Neural progenitor cell (in vitro differentiated cells): ENCODE measurements at regions not wholly inside any gene's neighbourhood (a gene's known extent, or its start where the extent isn't known, plus 50 kb on each side); places are given as distances from the start of the nearest gene placed in this dataset.
A peak's percentile ranks its signal among the peaks of the same experiment; 100 is the strongest.

Experiments
- DNase-seq: peaks from one replicate; pipeline ENCODE4 v3.0.0-alpha.2; 2016; ENCODE audit warnings: low spot score
- H2AFZ ChIP-seq: fragments of 200-600 bp; sonication (generic); replicated peaks from 2 replicates; pipeline ENCODE4 v1.6.1; 2016; ENCODE audit warnings: antibody characterized with exemption
- H3F3A ChIP-seq: fragments of 200-600 bp; sonication (generic); 2 replicates; pipeline ENCODE4 v1.6.1; 2016; ENCODE audit warnings: antibody characterized with exemption, low read depth
- H3K27ac ChIP-seq: fragments of 200-600 bp; sonication (generic); 2 replicates; pipeline ENCODE4 v1.5.1; 2016; ENCODE audit warnings: mild to moderate bottlenecking
- H3K27me3 ChIP-seq: fragments of 200-600 bp; sonication (generic); 2 replicates; pipeline ENCODE4 v1.6.1; 2016; ENCODE audit warnings: mild to moderate bottlenecking, moderate library complexity
- H3K36me3 ChIP-seq: fragments of 200-600 bp; sonication (generic); 2 replicates; pipeline ENCODE4 v1.5.1; 2016
- H3K4me1 ChIP-seq: fragments of 200-600 bp; sonication (generic); 2 replicates; pipeline ENCODE4 v1.6.1; 2016; ENCODE audit warnings: mixed run types
- H3K4me2 ChIP-seq: fragments of 200-600 bp; sonication (generic); 2 replicates; pipeline ENCODE4 v1.6.1; 2016
- H3K4me3 ChIP-seq: fragments of 200-600 bp; sonication (generic); 2 replicates; pipeline ENCODE4 v1.5.1; 2016
- H3K79me2 ChIP-seq: fragments of 200-600 bp; sonication (generic); 2 replicates; pipeline ENCODE4 v1.6.1; 2016; ENCODE audit warnings: low read depth
- H3K9ac ChIP-seq: fragments of 200-600 bp; sonication (generic); 2 replicates; pipeline ENCODE4 v1.6.1; 2016
- H3K9me3 ChIP-seq: fragments of 200-600 bp; sonication (generic); 2 replicates; pipeline ENCODE4 v1.5.1; 2016; ENCODE audit warnings: low read depth
- H4K20me1 ChIP-seq: fragments of 200-600 bp; sonication (generic); 2 replicates; pipeline ENCODE4 v1.6.1; 2016; ENCODE audit warnings: low read depth
- H3K27ac Mint-ChIP-seq: 3 replicates; pipeline ENCODE4 v1.8.0; 2021; ENCODE audit warnings: mixed read lengths
- H3K27me3 Mint-ChIP-seq: 2 replicates; pipeline ENCODE4 v1.8.0; 2022; ENCODE audit warnings: low read depth, mild to moderate bottlenecking, inconsistent platforms, moderate library complexity, mixed read lengths; ENCODE audit not compliant: insufficient read depth
- H3K36me3 Mint-ChIP-seq: 3 replicates; pipeline ENCODE4 v1.8.0; 2021; ENCODE audit warnings: mixed read lengths
- H3K4me1 Mint-ChIP-seq: 3 replicates; pipeline ENCODE4 v1.8.0; 2021; ENCODE audit warnings: mixed read lengths
- H3K4me3 Mint-ChIP-seq: 3 replicates; pipeline ENCODE4 v1.8.0; 2021; ENCODE audit warnings: mild to moderate bottlenecking, moderate library complexity, mixed read lengths
- H3K9me3 Mint-ChIP-seq: 3 replicates; pipeline ENCODE4 v1.8.0; 2020; ENCODE audit warnings: mixed read lengths
- CTCF ChIP-seq: fragments of 200-600 bp; sonication (generic); IDR thresholded peaks from 2 replicates; pipeline ENCODE4 v1.5.1; 2017; ENCODE audit warnings: antibody characterized with exemption, mild to moderate bottlenecking
- EZH2 ChIP-seq: fragments of 200-600 bp; sonication (generic); IDR thresholded peaks from 2 replicates; pipeline ENCODE4 v1.6.1; 2017; ENCODE audit warnings: antibody characterized with exemption, mild to moderate bottlenecking, moderate library complexity
- EZH2phosphoT487 ChIP-seq: fragments of 200-600 bp; sonication (generic); IDR thresholded peaks from 2 replicates; pipeline ENCODE4 v1.6.1; 2017; ENCODE audit warnings: antibody characterized with exemption

DNA sequence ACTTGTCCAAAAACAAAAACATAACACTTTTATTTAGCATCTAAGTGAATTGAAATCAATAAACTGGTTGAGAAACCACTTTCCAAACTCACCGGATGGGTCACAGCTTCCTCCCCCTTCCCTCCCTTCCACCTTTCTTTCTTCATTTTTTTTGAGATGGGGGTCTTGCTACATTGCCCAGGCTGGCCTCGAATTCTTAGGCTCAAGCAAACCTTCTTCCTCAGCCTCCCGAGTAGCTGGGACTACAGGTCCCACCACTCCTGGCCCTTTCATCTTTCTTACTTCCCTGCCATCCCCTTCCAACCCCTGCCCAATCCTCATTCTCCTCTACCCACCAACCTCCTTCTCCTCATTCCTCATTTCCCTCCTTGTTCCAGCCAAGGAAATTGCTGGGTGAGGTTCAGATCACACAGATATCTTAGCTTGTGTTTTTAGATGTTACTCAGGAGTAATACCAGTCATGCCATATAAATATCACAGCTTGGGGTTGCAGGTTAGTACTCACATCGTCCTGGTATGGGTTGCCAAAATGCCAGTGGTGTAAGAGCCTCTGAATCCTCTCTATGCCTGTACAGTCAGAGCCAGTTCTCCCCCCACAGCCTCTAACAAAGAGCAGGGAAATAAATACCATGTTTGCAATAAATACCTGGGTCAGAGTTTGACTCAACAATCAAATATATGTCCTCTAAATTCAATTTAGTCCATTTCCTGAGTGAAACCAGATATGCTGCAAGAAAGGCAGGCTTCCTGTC lies 132.7 kb upstream of the NDUFV2 start:
- H3F3A ChIP-seq = no peaks in the 10 kb centered on the region
- H3K4me1 ChIP-seq = peaks cover 4% of the 10 kb centered on the region
- peaks cover 7% of the 10 kb centered on the region for H3K27me3 Mint-ChIP-seq
- H3K4me3 ChIP-seq = no peak overlapping the region
- peaks cover 22% of the 10 kb centered on the region for H3K9me3 Mint-ChIP-seq
- no peak for DNase-seq
- TF ChIP-seq CTCF (no peak), EZH2phosphoT487 (no peak), EZH2 (no peak)
- H3K27ac Mint-ChIP-seq = peak overlapping the region; percentile 23
- H3K4me2 ChIP-seq = no peak overlapping the region
- peaks cover 6% of the 10 kb centered on the region for H3K36me3 Mint-ChIP-seq
- no peaks in the 10 kb centered on the region for H3K36me3 ChIP-seq
- H3K4me3 Mint-ChIP-seq = no peak overlapping the region
- no peak overlapping the region for H3K27ac ChIP-seq
- peak overlapping the region; percentile 81 for H2AFZ ChIP-seq
- H4K20me1 ChIP-seq = no peaks in the 10 kb centered on the region
- no peaks in the 10 kb centered on the region for H3K4me1 Mint-ChIP-seq
- no peaks in the 10 kb centered on the region for H3K9me3 ChIP-seq
- H3K27me3 ChIP-seq = no peaks in the 10 kb centered on the region
- no peaks in the 10 kb centered on the region for H3K79me2 ChIP-seq
- no peak overlapping the region for H3K9ac ChIP-seq

DNA sequence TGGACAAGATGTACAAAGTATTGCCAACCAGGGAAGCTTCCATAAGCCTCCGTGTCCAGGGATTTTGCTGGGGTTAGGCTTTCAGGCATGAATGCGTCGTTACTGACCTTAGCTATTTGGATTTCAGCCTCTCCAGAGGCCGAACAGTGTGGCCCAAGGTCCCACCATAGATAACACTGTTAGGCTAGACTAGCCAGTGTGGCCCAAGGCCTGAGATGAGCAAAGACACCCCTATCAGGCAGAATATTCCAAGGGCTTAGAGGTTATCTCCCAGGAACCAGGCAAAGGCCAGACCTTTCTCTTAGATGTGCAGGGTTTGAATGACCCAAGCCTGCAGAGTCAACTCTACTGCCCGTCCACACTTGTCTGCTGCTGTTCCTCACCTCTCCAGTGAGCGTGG lies 131.7 kb upstream of the NDUFV2 start:
- H3K27me3 Mint-ChIP-seq = peaks cover 9% of the 10 kb centered on the region
- no peak overlapping the region for H3K4me3 Mint-ChIP-seq

DNA sequence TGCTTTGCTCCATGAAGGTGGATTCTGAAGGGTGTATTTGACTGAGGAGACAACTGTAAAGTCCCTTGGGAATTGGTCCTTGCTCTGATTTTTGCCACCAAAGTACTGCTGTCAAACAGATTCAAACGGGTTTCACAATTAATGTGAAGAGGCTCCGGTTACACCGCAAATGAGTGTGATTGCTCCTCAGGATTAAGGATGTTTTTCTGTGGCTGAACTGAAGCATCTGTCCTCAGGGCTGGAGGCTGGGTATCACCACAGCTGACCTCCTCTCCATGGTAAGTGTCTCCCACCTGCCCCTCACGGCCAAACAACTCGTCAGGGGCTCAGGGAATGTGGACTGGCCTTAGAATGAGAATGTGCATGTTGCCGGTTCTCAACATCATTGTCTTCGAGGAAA lies 130.4 kb upstream of the NDUFV2 start:
- peaks cover 25% of the 10 kb centered on the region for H3K9me3 Mint-ChIP-seq
- H3K4me1 ChIP-seq = peaks cover 4% of the 10 kb centered on the region
- no peak overlapping the region for H3K27ac Mint-ChIP-seq
- no peaks in the 10 kb centered on the region for H3K36me3 ChIP-seq
- H3K4me3 ChIP-seq = no peak overlapping the region
- no peaks in the 10 kb centered on the region for H3K27me3 ChIP-seq
- no peaks in the 10 kb centered on the region for H3K79me2 ChIP-seq
- DNase-seq = no peak
- H3K4me1 Mint-ChIP-seq = no peaks in the 10 kb centered on the region
- H3K4me3 Mint-ChIP-seq = no peak overlapping the region
- no peaks in the 10 kb centered on the region for H3F3A ChIP-seq
- no peak overlapping the region for H3K9ac ChIP-seq
- peaks cover 6% of the 10 kb centered on the region for H3K36me3 Mint-ChIP-seq
- no peak overlapping the region for H3K27ac ChIP-seq
- no peak overlapping the region for H2AFZ ChIP-seq
- TF ChIP-seq EZH2phosphoT487 (no peak), EZH2 (no peak), CTCF (no peak)
- peaks cover 5% of the 10 kb centered on the region for H3K27me3 Mint-ChIP-seq
- H3K4me2 ChIP-seq = no peak overlapping the region
- no peaks in the 10 kb centered on the region for H4K20me1 ChIP-seq
- no peaks in the 10 kb centered on the region for H3K9me3 ChIP-seq

More for the DNA sequence above, 131.7 kb upstream of the NDUFV2 start:
- Histone ChIP-seq H3F3A (no peaks in the 10 kb centered on the region), H3K36me3 (no peaks in the 10 kb centered on the region), H3K4me3 (no peak overlapping the region), H3K4me1 (peaks cover 4% of the 10 kb centered on the region), H3K27ac (no peak overlapping the region), H4K20me1 (no peaks in the 10 kb centered on the region), H3K79me2 (no peaks in the 10 kb centered on the region), H3K4me2 (no peak overlapping the region), H3K9ac (no peak overlapping the region), H3K9me3 (no peaks in the 10 kb centered on the region), H3K27me3 (no peaks in the 10 kb centered on the region), H2AFZ (peak overlapping the region; percentile 81)
- DNase-seq = no peak
- Mint-ChIP-seq H3K36me3 (peaks cover 6% of the 10 kb centered on the region), H3K9me3 (peaks cover 25% of the 10 kb centered on the region), H3K27ac (no peak overlapping the region), H3K4me1 (no peaks in the 10 kb centered on the region)
- no peak for TF ChIP-seq EZH2
- no peak for TF ChIP-seq EZH2phosphoT487
- no peak for TF ChIP-seq CTCF
